ENCODE measurements at regions not wholly inside any gene's neighbourhood (a gene's known extent, or its start where the extent isn't known, plus 50 kb on each side); places are given as distances from the start of the nearest gene placed in this dataset.

GRCh38 chr2:56749152-56749752 is 565.5 kb downstream of the CCDC85A start:
- Histone ChIP-seq H2BK5ac (ENCODE audit: low read depth, low read length, poor library complexity) (no peak overlapping the region), H2AFZ (ENCODE audit: insufficient read depth, low read length, poor library complexity) (no peak overlapping the region), H4K12ac (ENCODE audit: low read depth, low read length) (no peak overlapping the region), H3K79me2 (ENCODE audit: control insufficient read depth, insufficient read depth, low read length, poor library complexity) (no peaks in the 10 kb centered on the region), H4K8ac (ENCODE audit: low read depth, low read length) (no peak overlapping the region), H3K23ac (ENCODE audit: low read length) (no peak overlapping the region), H3K27ac (ENCODE audit: low read depth, low read length) (no peak overlapping the region), H3K14ac (ENCODE audit: low read length) (no peak overlapping the region), H3K36me3 (ENCODE audit: control insufficient read depth in 1 of 2, insufficient read depth in 2 of 2, low read length in 2 of 2) (no peaks in the 10 kb centered on the region), H3K18ac (ENCODE audit: low read length) (no peak overlapping the region), H2BK12ac (ENCODE audit: low read length) (no peak overlapping the region), H3K27me3 (ENCODE audit: insufficient read depth, low read length) (no peaks in the 10 kb centered on the region), H3K9me3 (ENCODE audit: insufficient read depth, low read depth, low read length) (no peaks in the 10 kb centered on the region), H2BK120ac (ENCODE audit: insufficient read depth, low read length, poor library complexity) (no peak overlapping the region), H3K4me3 (ENCODE audit: low read depth, low read length) (no peak overlapping the region), H3K9ac (ENCODE audit: low read length) (no peak overlapping the region), H3K79me1 (ENCODE audit: low read length) (no peaks in the 10 kb centered on the region), H3K4me2 (ENCODE audit: low read length) (no peak overlapping the region), H3K4ac (ENCODE audit: low read depth, low read length) (no peak overlapping the region), H2AK5ac (ENCODE audit: low read length) (no peak overlapping the region), H4K91ac (ENCODE audit: low read depth, low read length) (no peak overlapping the region), H3K4me1 (ENCODE audit: control insufficient read depth in 1 of 2, insufficient read depth in 2 of 2, low read length in 2 of 2) (no peaks in the 10 kb centered on the region)
- peak in 1 of 2 donors; percentile 66 for DNase-seq
- WGBS (ENCODE audit: extremely low coverage, insufficient coverage, insufficient read length), result no CpG with 5 or more reads among the region's 2 CpGs

GRCh38 chr2:56753182-56753581 is 569.4 kb downstream of the CCDC85A start:
- Histone ChIP-seq H3K27ac (ENCODE audit: low read depth, low read length) (no peak overlapping the region), H3K4me1 (ENCODE audit: control insufficient read depth in 1 of 2, insufficient read depth in 2 of 2, low read length in 2 of 2) (no peaks in the 10 kb centered on the region), H4K12ac (ENCODE audit: low read depth, low read length) (no peak overlapping the region), H3K9me3 (ENCODE audit: insufficient read depth, low read depth, low read length) (no peaks in the 10 kb centered on the region), H3K27me3 (ENCODE audit: insufficient read depth, low read length) (no peaks in the 10 kb centered on the region), H4K8ac (ENCODE audit: low read depth, low read length) (no peak overlapping the region), H4K91ac (ENCODE audit: low read depth, low read length) (no peak overlapping the region), H2BK120ac (ENCODE audit: insufficient read depth, low read length, poor library complexity) (no peak overlapping the region), H3K23ac (ENCODE audit: low read length) (no peak overlapping the region), H3K14ac (ENCODE audit: low read length) (no peak overlapping the region), H3K9ac (ENCODE audit: low read length) (no peak overlapping the region), H2BK5ac (ENCODE audit: low read depth, low read length, poor library complexity) (no peak overlapping the region), H3K4ac (ENCODE audit: low read depth, low read length) (no peak overlapping the region), H3K4me2 (ENCODE audit: low read length) (no peak overlapping the region), H2AFZ (ENCODE audit: insufficient read depth, low read length, poor library complexity) (no peak overlapping the region), H2AK5ac (ENCODE audit: low read length) (no peak overlapping the region), H3K79me2 (ENCODE audit: control insufficient read depth, insufficient read depth, low read length, poor library complexity) (no peaks in the 10 kb centered on the region), H3K4me3 (ENCODE audit: low read depth, low read length) (no peak overlapping the region), H3K79me1 (ENCODE audit: low read length) (no peaks in the 10 kb centered on the region), H3K36me3 (ENCODE audit: control insufficient read depth in 1 of 2, insufficient read depth in 2 of 2, low read length in 2 of 2) (no peaks in the 10 kb centered on the region), H2BK12ac (ENCODE audit: low read length) (no peak overlapping the region), H3K18ac (ENCODE audit: low read length) (no peak overlapping the region)
- no peak for DNase-seq
- no CpG with 5 or more reads among the region's 1 CpG for WGBS (ENCODE audit: extremely low coverage, insufficient coverage, insufficient read length)

GRCh38 chr2:56754066-56754615 is 570.4 kb downstream of the CCDC85A start:
- no peak overlapping the region for H3K14ac ChIP-seq (ENCODE audit: low read length)
- no peaks in the 10 kb centered on the region for H3K9me3 ChIP-seq (ENCODE audit: insufficient read depth, low read depth, low read length)
- no peak overlapping the region for H4K8ac ChIP-seq (ENCODE audit: low read depth, low read length)
- no peak overlapping the region for H2AK5ac ChIP-seq (ENCODE audit: low read length)
- no peak overlapping the region for H2BK12ac ChIP-seq (ENCODE audit: low read length)
- no peak overlapping the region for H3K4me2 ChIP-seq (ENCODE audit: low read length)
- H3K27ac ChIP-seq (ENCODE audit: low read depth, low read length), result no peak overlapping the region
- H4K91ac ChIP-seq (ENCODE audit: low read depth, low read length), result no peak overlapping the region
- no peak overlapping the region for H3K4me3 ChIP-seq (ENCODE audit: low read depth, low read length)
- no peak overlapping the region for H4K12ac ChIP-seq (ENCODE audit: low read depth, low read length)
- no peak overlapping the region for H2AFZ ChIP-seq (ENCODE audit: insufficient read depth, low read length, poor library complexity)
- no peak overlapping the region for H2BK5ac ChIP-seq (ENCODE audit: low read depth, low read length, poor library complexity)
- H3K79me2 ChIP-seq (ENCODE audit: control insufficient read depth, insufficient read depth, low read length, poor library complexity), result no peaks in the 10 kb centered on the region
- no peak overlapping the region for H3K4ac ChIP-seq (ENCODE audit: low read depth, low read length)
- H3K27me3 ChIP-seq (ENCODE audit: insufficient read depth, low read length), result no peaks in the 10 kb centered on the region
- no peaks in the 10 kb centered on the region for H3K4me1 ChIP-seq (ENCODE audit: control insufficient read depth in 1 of 2, insufficient read depth in 2 of 2, low read length in 2 of 2)
- no peaks in the 10 kb centered on the region for H3K79me1 ChIP-seq (ENCODE audit: low read length)
- no peak overlapping the region for H3K9ac ChIP-seq (ENCODE audit: low read length)
- H2BK120ac ChIP-seq (ENCODE audit: insufficient read depth, low read length, poor library complexity), result no peak overlapping the region
- no peak overlapping the region for H3K23ac ChIP-seq (ENCODE audit: low read length)
- H3K36me3 ChIP-seq (ENCODE audit: control insufficient read depth in 1 of 2, insufficient read depth in 2 of 2, low read length in 2 of 2), result no peaks in the 10 kb centered on the region
- H3K18ac ChIP-seq (ENCODE audit: low read length), result no peak overlapping the region
- no peak for DNase-seq
- no CpG with 5 or more reads among the region's 10 CpGs for WGBS (ENCODE audit: extremely low coverage, insufficient coverage, insufficient read length)

GRCh38 chr2:56754627-56755026 is 570.8 kb downstream of the CCDC85A start:
- no peak for DNase-seq
- Histone ChIP-seq H3K79me1 (ENCODE audit: low read length) (no peaks in the 10 kb centered on the region), H3K36me3 (ENCODE audit: control insufficient read depth in 1 of 2, insufficient read depth in 2 of 2, low read length in 2 of 2) (no peaks in the 10 kb centered on the region), H4K91ac (ENCODE audit: low read depth, low read length) (no peak overlapping the region), H3K18ac (ENCODE audit: low read length) (no peak overlapping the region), H3K4me3 (ENCODE audit: low read depth, low read length) (no peak overlapping the region), H3K27ac (ENCODE audit: low read depth, low read length) (no peak overlapping the region), H3K9ac (ENCODE audit: low read length) (no peak overlapping the region), H4K8ac (ENCODE audit: low read depth, low read length) (no peak overlapping the region), H3K4me2 (ENCODE audit: low read length) (no peak overlapping the region), H3K4me1 (ENCODE audit: control insufficient read depth in 1 of 2, insufficient read depth in 2 of 2, low read length in 2 of 2) (no peaks in the 10 kb centered on the region), H3K79me2 (ENCODE audit: control insufficient read depth, insufficient read depth, low read length, poor library complexity) (no peaks in the 10 kb centered on the region), H2BK5ac (ENCODE audit: low read depth, low read length, poor library complexity) (no peak overlapping the region), H3K9me3 (ENCODE audit: insufficient read depth, low read depth, low read length) (no peaks in the 10 kb centered on the region), H2BK120ac (ENCODE audit: insufficient read depth, low read length, poor library complexity) (no peak overlapping the region), H2AFZ (ENCODE audit: insufficient read depth, low read length, poor library complexity) (no peak overlapping the region), H3K14ac (ENCODE audit: low read length) (no peak overlapping the region), H3K4ac (ENCODE audit: low read depth, low read length) (no peak overlapping the region), H3K27me3 (ENCODE audit: insufficient read depth, low read length) (no peaks in the 10 kb centered on the region), H3K23ac (ENCODE audit: low read length) (no peak overlapping the region), H4K12ac (ENCODE audit: low read depth, low read length) (no peak overlapping the region), H2BK12ac (ENCODE audit: low read length) (no peak overlapping the region), H2AK5ac (ENCODE audit: low read length) (no peak overlapping the region)
- WGBS (ENCODE audit: extremely low coverage, insufficient coverage, insufficient read length), result no CpG with 5 or more reads among the region's 1 CpG
